MM.1S (cell line): ENCODE measurements at regions not wholly inside any gene's neighbourhood (a gene's known extent, or its start where the extent isn't known, plus 50 kb on each side); places are given as distances from the start of the nearest gene placed in this dataset.

Experiments
- EZH2phosphoT487 ChIP-seq: fragments of 300-600 bp; sonication (generic); IDR thresholded peaks from 2 replicates; pipeline ENCODE4 v1.6.1; 2018; ENCODE audit warnings: antibody characterized with exemption, low read length
- TF ChIP-seq, protein P1 (sequence below): fragments of 300-600 bp; sonication (generic); IDR thresholded peaks from 2 replicates; pipeline ENCODE4 v1.5.1; 2016; ENCODE audit warnings: antibody characterized with exemption, low read length, mixed read lengths

DNA sequence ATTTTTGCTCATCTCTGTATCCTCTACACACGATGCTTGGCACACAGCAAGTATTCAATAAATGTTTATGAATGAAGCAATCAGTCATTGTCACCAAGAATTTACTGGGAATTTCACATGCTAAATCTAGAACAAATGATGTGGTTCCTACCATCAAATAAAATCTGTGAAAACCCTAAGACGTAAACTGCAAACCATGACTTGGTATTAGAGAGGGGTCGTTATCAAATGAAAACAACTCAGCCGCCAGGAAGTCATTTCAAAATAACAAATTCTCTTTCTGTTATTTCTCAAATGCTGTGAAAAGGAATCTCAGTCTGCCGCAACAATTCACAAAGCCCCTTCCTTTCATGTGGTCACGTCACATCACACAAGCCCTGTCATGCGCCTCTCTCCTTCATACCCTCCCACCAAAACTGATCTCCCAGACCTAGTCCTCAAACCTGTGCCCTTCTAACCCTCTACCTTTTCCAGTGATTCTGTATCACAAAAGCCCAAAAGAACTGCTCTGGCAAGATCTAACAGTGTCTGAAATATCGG lies 173.6 kb downstream of the DEPDC1B start:
- TF ChIP-seq, protein P1, sequence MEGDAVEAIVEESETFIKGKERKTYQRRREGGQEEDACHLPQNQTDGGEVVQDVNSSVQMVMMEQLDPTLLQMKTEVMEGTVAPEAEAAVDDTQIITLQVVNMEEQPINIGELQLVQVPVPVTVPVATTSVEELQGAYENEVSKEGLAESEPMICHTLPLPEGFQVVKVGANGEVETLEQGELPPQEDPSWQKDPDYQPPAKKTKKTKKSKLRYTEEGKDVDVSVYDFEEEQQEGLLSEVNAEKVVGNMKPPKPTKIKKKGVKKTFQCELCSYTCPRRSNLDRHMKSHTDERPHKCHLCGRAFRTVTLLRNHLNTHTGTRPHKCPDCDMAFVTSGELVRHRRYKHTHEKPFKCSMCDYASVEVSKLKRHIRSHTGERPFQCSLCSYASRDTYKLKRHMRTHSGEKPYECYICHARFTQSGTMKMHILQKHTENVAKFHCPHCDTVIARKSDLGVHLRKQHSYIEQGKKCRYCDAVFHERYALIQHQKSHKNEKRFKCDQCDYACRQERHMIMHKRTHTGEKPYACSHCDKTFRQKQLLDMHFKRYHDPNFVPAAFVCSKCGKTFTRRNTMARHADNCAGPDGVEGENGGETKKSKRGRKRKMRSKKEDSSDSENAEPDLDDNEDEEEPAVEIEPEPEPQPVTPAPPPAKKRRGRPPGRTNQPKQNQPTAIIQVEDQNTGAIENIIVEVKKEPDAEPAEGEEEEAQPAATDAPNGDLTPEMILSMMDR: no peak
- no peak for TF ChIP-seq EZH2phosphoT487
